Right cardiac atrium (tissue), 5 donors: ENCODE measurements at regions not wholly inside any gene's neighbourhood (a gene's known extent, or its start where the extent isn't known, plus 50 kb on each side); places are given as distances from the start of the nearest gene placed in this dataset.

Source experiments
- ATAC-seq, 2 donors: fragments of 200-7000 bp; cut with Tn5 transposase; one replicate each; pipeline versions ENCODE4 v1.8.0 to v1.9.1; 2020; ENCODE audit warnings: moderate library complexity in 2 of 2, mild to moderate bottlenecking in 1 of 2
- DNase-seq, 3 donors: peaks; one replicate each; pipeline ENCODE4 v3.0.0-alpha.2; 2020
- H3K27ac ChIP-seq: one replicate; pipeline ENCODE4 v1.5.1; 2013; ENCODE audit warnings: mild to moderate bottlenecking, low read length, control low read depth, moderate library complexity
- H3K27me3 ChIP-seq: one replicate; pipeline ENCODE4 v1.6.1; 2013; ENCODE audit not compliant: control insufficient read depth, insufficient read depth
- H3K4me1 ChIP-seq: one replicate; pipeline ENCODE4 v1.6.1; 2013; ENCODE audit warnings: low read length; ENCODE audit not compliant: control insufficient read depth, insufficient read depth
- H3K4me3 ChIP-seq: one replicate; pipeline ENCODE4 v1.5.1; 2013; ENCODE audit warnings: low read length, control low read depth
- H3K9me3 ChIP-seq: one replicate; pipeline ENCODE4 v1.6.1; 2013; ENCODE audit warnings: low read length; ENCODE audit not compliant: control insufficient read depth
- WGBS: extraction: QIAGEN DNeasy Blood & Tissue Kit; methylation state at CpG from one replicate; pipeline ENCODE4 v1.1.7; 2013; 5-methylcytosine and 5-hydroxymethylcytosine counted together
- intact Hi-C, 4 donors: fragments of 100-400 bp; cut with DNase I; formaldehyde crosslinking; loops; one replicate each; pipeline versions ENCODE4 v1.11.0 to v1.14.0; 2022 to 2023
- donor health status: healthy with polysubstance abuse.
- donor health status: DM: no; HTN: yes; CAD: no.
- donor health status: DM: no; HTN: no; CAD: no.
- donor health status: DM: no; HTN: yes; CAD: no; lungs with severe emphysema.
- donor health status: DM: yes; HTN: yes; CAD: no.

- no peak overlapping the region for H3K4me3 ChIP-seq
- H3K9me3 ChIP-seq: no peaks in the 10 kb centered on the region
- H3K4me1 ChIP-seq: peaks cover 6% of the 10 kb centered on the region
- ATAC-seq (no peak), DNase-seq (no peak)
- H3K27ac ChIP-seq: no peak overlapping the region
- no peaks in the 10 kb centered on the region for H3K27me3 ChIP-seq
- intact Hi-C loops: loop anchor here in 1 of 4 donors (10.0 kb wide), 1 partner anchor 97 kb away; no protein-coding TSS in a partner anchor
- 97% methylated on average over 7 of the region's 7 CpGs for WGBS
Measured at GRCh38 chr2:12827721-12828120, 111.0 kb downstream of the TRIB2 start.

- no peak overlapping the region for H3K4me3 ChIP-seq
- DNase-seq (no peak), ATAC-seq (no peak)
- H3K27ac ChIP-seq: no peak overlapping the region
- H3K4me1 ChIP-seq: peaks cover 2% of the 10 kb centered on the region
- H3K9me3 ChIP-seq: no peaks in the 10 kb centered on the region
- no peaks in the 10 kb centered on the region for H3K27me3 ChIP-seq
- intact Hi-C loops: loop anchor here in 1 of 4 donors (10.0 kb wide), 1 partner anchor 96 kb away; no protein-coding TSS in a partner anchor
- 89% methylated on average over 8 of the region's 8 CpGs for WGBS
Measured at GRCh38 chr2:12828980-12829379, 112.2 kb downstream of the TRIB2 start.

GRCh38 chr2:12831016-12831415, 114.3 kb downstream of the TRIB2 start:
- Histone ChIP-seq H3K4me3 (no peak overlapping the region), H3K27me3 (no peaks in the 10 kb centered on the region), H3K9me3 (no peaks in the 10 kb centered on the region), H3K27ac (no peak overlapping the region), H3K4me1 (peaks cover 1% of the 10 kb centered on the region)
- intact Hi-C loops: no loop called here
- 76% methylated on average over 1 of the region's 1 CpG for WGBS
- ATAC-seq (no peak), DNase-seq (no peak)

GRCh38 chr2:12834239-12834638, 117.5 kb downstream of the TRIB2 start:
- Histone ChIP-seq H3K27ac (no peak overlapping the region), H3K4me3 (no peak overlapping the region), H3K27me3 (no peaks in the 10 kb centered on the region), H3K4me1 (peaks cover 1% of the 10 kb centered on the region), H3K9me3 (no peaks in the 10 kb centered on the region)
- ATAC-seq (no peak), DNase-seq (no peak)
- 67% methylated on average over 3 of the region's 3 CpGs for WGBS
- intact Hi-C loops: no loop called here

- Histone ChIP-seq H3K27me3 (no peaks in the 10 kb centered on the region), H3K27ac (no peak overlapping the region), H3K4me3 (no peak overlapping the region), H3K4me1 (peaks cover 1% of the 10 kb centered on the region), H3K9me3 (no peaks in the 10 kb centered on the region)
- intact Hi-C loops: no loop called here
- no peak for DNase-seq
- WGBS: 57% methylated on average over 4 of the region's 4 CpGs
- ATAC-seq: no peak
Measured at GRCh38 chr2:12835733-12836132, 119.0 kb downstream of the TRIB2 start.

GRCh38 chr2:12839339-12839738, 122.6 kb downstream of the TRIB2 start:
- Histone ChIP-seq H3K27me3 (no peaks in the 10 kb centered on the region), H3K4me3 (no peak overlapping the region), H3K9me3 (no peaks in the 10 kb centered on the region), H3K4me1 (peaks cover 1% of the 10 kb centered on the region), H3K27ac (no peak overlapping the region)
- ATAC-seq (no peak), DNase-seq (no peak)
- WGBS: 94% methylated on average over 2 of the region's 2 CpGs
- intact Hi-C loops: no loop called here

- H3K27ac ChIP-seq: no peak overlapping the region
- ATAC-seq (no peak), DNase-seq (no peak)
- no peaks in the 10 kb centered on the region for H3K9me3 ChIP-seq
- intact Hi-C loops: no loop called here
- H3K4me1 ChIP-seq: peaks cover 2% of the 10 kb centered on the region
- H3K27me3 ChIP-seq: no peaks in the 10 kb centered on the region
- H3K4me3 ChIP-seq: no peak overlapping the region
- WGBS: 96% methylated on average over 5 of the region's 5 CpGs
Measured at GRCh38 chr2:12841021-12841420, 124.3 kb downstream of the TRIB2 start.

GRCh38 chr2:12842917-12843316, 126.2 kb downstream of the TRIB2 start:
- intact Hi-C loops: no loop called here
- H3K4me1 ChIP-seq: peaks cover 2% of the 10 kb centered on the region
- WGBS: 87% methylated on average over 4 of the region's 4 CpGs
- no peaks in the 10 kb centered on the region for H3K27me3 ChIP-seq
- H3K27ac ChIP-seq: no peak overlapping the region
- H3K9me3 ChIP-seq: no peaks in the 10 kb centered on the region
- no peak overlapping the region for H3K4me3 ChIP-seq
- DNase-seq (no peak), ATAC-seq (no peak)

- Histone ChIP-seq H3K27me3 (no peaks in the 10 kb centered on the region), H3K9me3 (no peaks in the 10 kb centered on the region), H3K4me3 (no peak overlapping the region), H3K4me1 (peaks cover 2% of the 10 kb centered on the region), H3K27ac (no peak overlapping the region)
- 33% methylated on average over 9 of the region's 9 CpGs for WGBS
- ATAC-seq: peak; percentile 91 to 92
- intact Hi-C loops: no loop called here
- DNase-seq: peak; percentile 63 to 86 (median 84)
Measured at GRCh38 chr2:12844511-12844910, 127.8 kb downstream of the TRIB2 start.

- 77% methylated on average over 7 of the region's 7 CpGs for WGBS
- Histone ChIP-seq H3K4me1 (peaks cover 2% of the 10 kb centered on the region), H3K4me3 (no peak overlapping the region), H3K9me3 (no peaks in the 10 kb centered on the region), H3K27ac (no peak overlapping the region), H3K27me3 (no peaks in the 10 kb centered on the region)
- intact Hi-C loops: no loop called here
- no peak for DNase-seq
- no peak for ATAC-seq
Measured at GRCh38 chr2:12847694-12848575, 131.2 kb downstream of the TRIB2 start.

GRCh38 chr2:12852135-12852534, 135.4 kb downstream of the TRIB2 start:
- WGBS: 72% methylated on average over 9 of the region's 9 CpGs
- intact Hi-C loops: no loop called here
- ATAC-seq: peak in 1 of 2 donors; percentile 51
- no peak overlapping the region for H3K4me3 ChIP-seq
- H3K27ac ChIP-seq: no peak overlapping the region
- no peak for DNase-seq
- H3K4me1 ChIP-seq: no peaks in the 10 kb centered on the region
- H3K27me3 ChIP-seq: no peaks in the 10 kb centered on the region
- no peaks in the 10 kb centered on the region for H3K9me3 ChIP-seq
